HT-29 (cell line): ENCODE measurements at regions not wholly inside any gene's neighbourhood (a gene's known extent, or its start where the extent isn't known, plus 50 kb on each side); places are given as distances from the start of the nearest gene placed in this dataset.
A peak's percentile ranks its signal among the peaks of the same experiment; 100 is the strongest.
"Not testable (repeated sequence)": the region's sequence is repeated elsewhere in the genome, so short reads cannot be mapped to it uniquely, and the experiment has no call there.

Experiments used
- DNase-seq: peaks from one replicate; pipeline ENCODE4 v3.0.0-alpha.2; 2015; ENCODE audit warnings: low spot score

GRCh38 chr10:8310930-8311329, 256.4 kb downstream of the GATA3 start:
- no peak for DNase-seq

- DNase-seq, result no peak
These were observed 257.1 kb downstream of the GATA3 start for GRCh38 chr10:8311526-8312070.

- DNase-seq, result no peak
These were observed 257.6 kb downstream of the GATA3 start for GRCh38 chr10:8312079-8312478.

- DNase-seq, result no peak
These were observed 258.3 kb downstream of the GATA3 start for GRCh38 chr10:8312781-8313180.

- no peak for DNase-seq
These were observed 260.0 kb downstream of the GATA3 start for GRCh38 chr10:8314486-8314885.

GRCh38 chr10:8315619-8316021, 261.1 kb downstream of the GATA3 start:
- no peak for DNase-seq

GRCh38 chr10:8316284-8316683, 261.8 kb downstream of the GATA3 start:
- DNase-seq, result no peak

GRCh38 chr10:8318429-8318828, 263.9 kb downstream of the GATA3 start:
- not testable (repeated sequence) for DNase-seq

- no peak for DNase-seq
These were observed 264.5 kb downstream of the GATA3 start for GRCh38 chr10:8318956-8319355.

GRCh38 chr10:8319704-8320103, 265.2 kb downstream of the GATA3 start:
- no peak for DNase-seq

- no peak for DNase-seq
These were observed 267.5 kb downstream of the GATA3 start for GRCh38 chr10:8321990-8322389.

- DNase-seq, result no peak
These were observed 269.1 kb downstream of the GATA3 start for GRCh38 chr10:8323428-8324054.

- no peak for DNase-seq
These were observed 270.8 kb downstream of the GATA3 start for GRCh38 chr10:8325024-8325980.

- no peak for DNase-seq
These were observed 272.1 kb downstream of the GATA3 start for GRCh38 chr10:8326396-8327139.

GRCh38 chr10:8327140-8327423, 272.6 kb downstream of the GATA3 start:
- no peak for DNase-seq

GRCh38 chr10:8331387-8331786, 276.9 kb downstream of the GATA3 start:
- no peak for DNase-seq

GRCh38 chr10:8331896-8332729, 277.6 kb downstream of the GATA3 start:
- peak; percentile 80 for DNase-seq

GRCh38 chr10:8332730-8333111, 278.2 kb downstream of the GATA3 start:
- DNase-seq, result no peak

GRCh38 chr10:8334631-8335030, 280.1 kb downstream of the GATA3 start:
- DNase-seq, result no peak

- no peak for DNase-seq
These were observed 282.3 kb downstream of the GATA3 start for GRCh38 chr10:8336629-8337331.

- DNase-seq, result no peak
These were observed 282.8 kb downstream of the GATA3 start for GRCh38 chr10:8337332-8337651.
